ENCODE measurements at regions not wholly inside any gene's neighbourhood (a gene's known extent, or its start where the extent isn't known, plus 50 kb on each side); places are given as distances from the start of the nearest gene placed in this dataset.

GRCh38 chr22:25350551-25350971, 131.1 kb downstream of the CRYBB2 start:
- no peaks in the 10 kb centered on the region for H3K9me3 ChIP-seq (ENCODE audit: control insufficient read depth in 4 of 4, low read length in 3 of 4)
- no peak overlapping the region for H3K4me3 ChIP-seq (ENCODE audit: low read depth in 1 of 3, low read length in 3 of 3)
- TF ChIP-seq FOXA1 (IDR thresholded peaks at IDR 0.05) (no peak), RXRA (IDR thresholded peaks at IDR 0.05) (no peak), EGR1 (IDR thresholded peaks at IDR 0.05; ENCODE audit: low read depth in 2 of 2) (no peak), RAD21 (IDR thresholded peaks at IDR 0.05) (no peak), TAF1 (conservative IDR thresholded peaks at IDR 0.05) (no peak), NR2F2 (IDR thresholded peaks at IDR 0.05) (no peak), HNF4G (IDR thresholded peaks at IDR 0.05) (no peak), FOXA2 (IDR thresholded peaks at IDR 0.05) (no peak), JUND (IDR thresholded peaks at IDR 0.05) (no peak), CTCF (IDR thresholded peaks at IDR 0.05; ENCODE audit: low read depth, low read length, missing input control) (no peak)
- no peak overlapping the region for H3K9ac ChIP-seq (ENCODE audit: low read depth in 1 of 2, low read length in 2 of 2)
- H3K4me1 ChIP-seq (ENCODE audit: control insufficient read depth in 4 of 4, insufficient read depth in 4 of 4, low read length in 3 of 4) = no peaks in the 10 kb centered on the region
- H3K36me3 ChIP-seq (ENCODE audit: control insufficient read depth in 4 of 4, insufficient read depth in 3 of 4, low read depth in 1 of 4, low read length in 3 of 4) = peaks cover 18 to 40% (median 27%) of the 10 kb centered on the region in 4 donors
- WGBS = 89% methylated on average over 26 of the region's 26 CpGs
- DNase-seq (ENCODE audit: low spot score) = no peak
- no peak overlapping the region for H3K27ac ChIP-seq (ENCODE audit: low read depth in 1 of 2, low read length in 2 of 2)
- H3K27me3 ChIP-seq (ENCODE audit: control insufficient read depth in 4 of 4, insufficient read depth in 4 of 4, low read length in 3 of 4) = no peaks in the 10 kb centered on the region

- Histone ChIP-seq H3K9ac (ENCODE audit: low read depth in 1 of 2, low read length in 2 of 2) (no peak overlapping the region), H3K9me3 (ENCODE audit: control insufficient read depth in 4 of 4, low read length in 3 of 4) (no peaks in the 10 kb centered on the region), H3K4me3 (ENCODE audit: low read depth in 1 of 3, low read length in 3 of 3) (no peak overlapping the region), H3K36me3 (ENCODE audit: control insufficient read depth in 4 of 4, insufficient read depth in 3 of 4, low read depth in 1 of 4, low read length in 3 of 4) (peaks cover 18 to 45% (median 28%) of the 10 kb centered on the region in 4 donors), H3K27ac (ENCODE audit: low read depth in 1 of 2, low read length in 2 of 2) (no peak overlapping the region), H3K4me1 (ENCODE audit: control insufficient read depth in 4 of 4, insufficient read depth in 4 of 4, low read length in 3 of 4) (no peaks in the 10 kb centered on the region), H3K27me3 (ENCODE audit: control insufficient read depth in 4 of 4, insufficient read depth in 4 of 4, low read length in 3 of 4) (no peaks in the 10 kb centered on the region)
- TF ChIP-seq MAX (IDR thresholded peaks at IDR 0.05) = no peak
- no peak for TF ChIP-seq FOXA2 (IDR thresholded peaks at IDR 0.05)
- no peak for TF ChIP-seq CTCF (IDR thresholded peaks at IDR 0.05; ENCODE audit: low read depth, low read length, missing input control)
- TF ChIP-seq SP1 (IDR thresholded peaks at IDR 0.05) = no peak
- TF ChIP-seq HNF4G (IDR thresholded peaks at IDR 0.05) = no peak
- TF ChIP-seq EGR1 (IDR thresholded peaks at IDR 0.05; ENCODE audit: low read depth in 2 of 2) = no peak
- TF ChIP-seq HNF4A (conservative IDR thresholded peaks at IDR 0.05) = peak in 1 of 2 donors; percentile 5
- TF ChIP-seq REST (IDR thresholded peaks at IDR 0.05) = no peak
- TF ChIP-seq JUND (IDR thresholded peaks at IDR 0.05) = no peak
- no peak for TF ChIP-seq TAF1 (conservative IDR thresholded peaks at IDR 0.05)
- peak in 1 of 2 donors; percentile 8 for TF ChIP-seq RXRA (IDR thresholded peaks at IDR 0.05)
- no peak for TF ChIP-seq FOXA1 (IDR thresholded peaks at IDR 0.05)
- no peak for TF ChIP-seq ATF3 (IDR thresholded peaks at IDR 0.05)
- no peak for TF ChIP-seq ZBTB33 (IDR thresholded peaks at IDR 0.05)
- 90% methylated on average over 18 of the region's 18 CpGs for WGBS
- DNase-seq (ENCODE audit: low spot score) = no peak
These were observed 132.3 kb downstream of the CRYBB2 start for GRCh38 chr22:25351631-25352293.
